LHCN-M2 (cell line): ENCODE measurements at regions not wholly inside any gene's neighbourhood (a gene's known extent, or its start where the extent isn't known, plus 50 kb on each side); places are given as distances from the start of the nearest gene placed in this dataset.

Experiments
- DNase-seq: peaks from one replicate; pipeline ENCODE4 v3.0.0-alpha.2; 2012; ENCODE audit warnings: low read depth

DNA sequence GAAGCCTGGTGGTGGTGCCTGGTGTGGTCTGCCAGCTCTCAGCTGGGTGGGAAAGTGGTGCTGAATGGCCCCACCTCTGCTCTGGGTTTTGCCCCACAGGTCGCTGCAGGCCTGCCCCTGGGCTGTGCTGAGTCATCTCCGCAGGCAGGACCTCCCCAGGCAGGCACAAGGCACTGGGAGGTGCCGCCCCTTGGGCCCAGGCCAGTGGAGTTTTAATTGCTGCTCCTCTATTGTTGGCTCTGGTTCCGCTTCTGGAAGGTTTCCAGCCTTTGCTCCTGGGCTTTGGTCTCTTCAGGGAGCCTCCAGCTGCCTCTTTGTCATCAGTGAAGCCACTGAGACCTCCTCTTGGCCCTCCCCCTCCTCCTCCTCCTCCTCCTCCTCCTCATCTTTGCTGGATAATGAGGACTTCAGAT is 180.3 kb upstream of the GRB10 start:
- peak; percentile 91 for DNase-seq

- peak; percentile 10 for DNase-seq
These were observed 179.7 kb upstream of the GRB10 start for GRCh38 chr7:50962281-50962883.

DNA sequence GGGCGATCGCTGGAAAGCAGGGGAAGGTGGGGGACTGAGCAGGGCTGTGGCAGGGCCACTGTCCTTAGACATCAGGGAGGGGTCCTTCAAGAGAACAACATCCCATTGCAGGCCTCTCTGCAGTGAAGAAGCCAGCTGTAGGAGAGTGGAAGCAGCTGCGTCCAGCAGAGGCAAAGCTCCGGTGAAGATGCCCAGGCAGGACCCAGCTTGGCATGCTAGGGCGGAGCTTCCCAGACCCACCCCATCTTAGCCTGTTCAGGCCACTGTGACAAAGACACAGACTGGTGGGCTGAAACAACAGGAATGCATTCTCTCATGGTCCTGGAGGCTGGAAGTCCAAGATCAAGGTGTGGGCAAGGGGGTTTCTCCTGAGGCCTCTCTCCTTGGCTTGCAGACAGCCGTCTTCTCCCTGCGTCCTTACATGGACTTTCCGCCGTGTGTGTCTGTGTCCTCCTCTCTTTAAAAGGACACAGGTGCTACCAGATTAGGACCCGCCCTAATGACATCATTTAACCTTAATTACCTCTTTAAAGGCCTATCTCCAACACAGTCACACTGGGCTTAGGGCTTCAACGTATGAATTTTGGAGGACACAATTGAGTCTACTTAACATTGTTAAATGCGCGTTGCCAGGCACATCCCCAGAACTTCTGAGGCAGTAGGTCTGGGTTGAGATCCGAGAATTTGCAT is 178.1 kb upstream of the GRB10 start:
- no peak for DNase-seq

GRCh38 chr7:50959991-50960390 is 177.3 kb upstream of the GRB10 start:
- DNase-seq: no peak

DNA sequence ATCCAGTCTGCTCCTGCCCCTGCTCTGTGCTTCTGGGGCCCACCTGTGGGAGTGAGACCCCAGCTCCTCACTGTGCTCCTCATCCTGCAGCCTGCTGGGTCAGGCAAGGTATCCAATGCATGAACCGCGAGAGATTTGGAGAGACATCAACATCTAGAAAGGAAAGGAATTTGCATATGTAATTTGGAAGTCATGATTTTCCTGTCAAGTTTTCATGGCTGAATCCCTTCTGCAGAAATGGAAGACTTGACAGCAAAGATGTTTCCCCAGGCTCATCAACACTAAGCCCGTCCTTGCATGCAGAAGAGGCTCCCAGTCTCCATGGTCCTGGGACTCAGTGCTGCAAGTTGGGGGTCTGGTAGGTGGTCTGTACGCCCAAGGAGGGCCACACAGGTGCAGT is 176.9 kb upstream of the GRB10 start:
- DNase-seq: no peak

GRCh38 chr7:50957855-50958254 is 175.2 kb upstream of the GRB10 start:
- no peak for DNase-seq

DNA sequence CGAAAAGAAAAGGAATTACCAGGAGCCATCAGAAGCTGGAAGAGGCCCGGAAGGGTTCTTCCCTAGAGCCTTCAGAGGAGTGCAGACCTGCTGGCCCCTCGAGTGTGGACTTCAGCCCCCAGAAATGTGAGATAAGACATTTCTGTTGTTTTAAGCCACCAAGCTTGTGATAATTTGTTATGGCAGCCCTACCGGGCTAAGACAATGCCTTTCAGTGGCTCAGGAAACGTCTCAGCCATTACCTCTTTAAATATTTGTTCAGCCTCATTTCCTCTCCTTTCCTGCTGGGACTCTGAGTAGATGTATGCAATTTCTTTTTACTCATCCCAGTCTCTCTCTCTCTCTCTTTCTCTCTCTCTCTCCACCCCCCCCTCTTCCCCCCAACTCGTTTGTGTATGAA is 174.7 kb upstream of the GRB10 start:
- DNase-seq: no peak

DNA sequence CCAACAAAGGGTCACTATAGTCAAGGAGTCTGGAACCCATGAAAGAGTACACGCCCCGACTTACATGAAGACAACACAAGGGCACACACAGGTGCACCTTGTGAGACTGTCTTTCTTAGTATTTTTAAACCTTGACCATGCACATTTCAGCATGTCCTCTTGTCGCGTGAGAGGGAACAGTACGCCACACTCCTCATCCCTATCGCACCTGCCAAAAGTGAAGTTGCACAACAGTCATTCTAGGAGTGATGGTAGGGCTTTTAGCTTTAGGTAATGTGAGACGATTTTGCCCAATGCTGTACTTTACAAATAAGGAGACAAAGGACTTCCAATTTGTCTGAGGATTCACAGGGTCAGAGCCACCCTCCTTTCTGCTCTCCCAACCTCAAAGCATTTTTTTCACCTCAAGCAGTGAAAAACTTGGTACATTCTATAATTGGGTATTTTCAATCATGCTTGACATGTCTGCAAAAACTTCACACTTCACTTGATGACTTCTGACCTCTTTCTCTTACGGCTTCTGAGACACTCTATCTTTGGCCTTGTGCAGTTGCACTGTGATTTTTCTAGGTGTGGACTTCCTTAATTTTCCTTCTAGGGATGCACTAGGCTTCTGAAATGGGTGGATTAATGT is 173.9 kb upstream of the GRB10 start:
- DNase-seq: no peak

DNA sequence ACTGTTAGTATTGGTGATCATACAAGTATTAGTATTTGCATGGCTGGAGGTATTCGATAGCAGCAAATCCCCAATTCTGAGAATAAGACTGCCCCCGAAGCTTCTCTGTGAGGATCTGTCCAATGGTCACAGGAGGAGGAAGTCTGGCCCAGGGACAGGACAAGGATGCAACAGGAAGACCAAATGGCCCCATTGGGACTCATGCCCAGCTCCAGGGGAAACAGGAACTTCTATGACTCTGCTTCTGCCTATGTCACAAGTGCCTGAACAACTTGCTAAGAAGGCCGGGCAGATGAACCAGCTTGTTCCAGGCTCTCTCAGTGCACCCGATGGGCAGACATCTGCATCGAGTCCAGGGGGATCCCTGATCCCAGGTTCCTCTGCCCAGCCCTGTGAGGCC is 172.0 kb upstream of the GRB10 start:
- DNase-seq: peak; percentile 8

DNA sequence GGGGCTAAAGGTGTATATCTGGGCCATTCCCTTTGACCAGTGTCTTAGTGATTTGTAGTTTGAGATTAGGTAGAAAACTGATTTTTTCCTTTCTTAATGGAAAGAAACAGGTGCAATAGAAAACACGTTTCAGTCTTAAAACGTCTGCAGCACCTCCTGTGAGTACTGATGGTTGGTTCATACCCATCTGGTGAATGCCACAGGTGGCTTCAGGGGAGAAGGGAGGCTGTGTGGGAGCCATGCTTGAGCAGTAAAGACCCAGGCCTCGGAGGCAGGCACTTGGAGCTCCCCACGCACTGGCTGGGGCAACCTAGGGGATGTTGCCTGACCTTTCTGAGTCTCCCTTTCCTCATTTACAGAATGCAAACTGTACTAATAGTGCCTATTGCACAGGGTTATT is 171.5 kb upstream of the GRB10 start:
- no peak for DNase-seq

DNA sequence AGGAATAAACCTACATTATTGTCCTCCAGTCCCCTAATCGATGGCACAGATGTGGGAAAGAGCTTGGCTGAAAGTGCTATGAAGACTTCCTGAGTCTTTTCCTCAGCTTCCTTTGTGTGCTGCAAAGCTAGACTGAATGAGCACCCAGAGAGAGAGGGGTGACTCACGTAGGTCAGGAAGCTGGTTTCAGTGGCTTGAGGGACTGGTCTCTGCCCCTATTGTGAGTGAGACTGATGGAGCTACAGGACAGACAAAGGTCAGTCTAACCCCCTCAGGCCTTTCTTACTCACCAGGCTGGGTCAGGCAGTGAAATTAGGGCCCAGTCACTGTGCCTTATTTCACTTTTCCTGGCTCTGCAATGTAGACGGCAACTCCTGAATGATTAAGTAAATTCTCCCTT is 171.1 kb upstream of the GRB10 start:
- peak; percentile 86 for DNase-seq

- peak; percentile 36 for DNase-seq
These were observed 170.6 kb upstream of the GRB10 start for GRCh38 chr7:50953303-50953702.

DNA sequence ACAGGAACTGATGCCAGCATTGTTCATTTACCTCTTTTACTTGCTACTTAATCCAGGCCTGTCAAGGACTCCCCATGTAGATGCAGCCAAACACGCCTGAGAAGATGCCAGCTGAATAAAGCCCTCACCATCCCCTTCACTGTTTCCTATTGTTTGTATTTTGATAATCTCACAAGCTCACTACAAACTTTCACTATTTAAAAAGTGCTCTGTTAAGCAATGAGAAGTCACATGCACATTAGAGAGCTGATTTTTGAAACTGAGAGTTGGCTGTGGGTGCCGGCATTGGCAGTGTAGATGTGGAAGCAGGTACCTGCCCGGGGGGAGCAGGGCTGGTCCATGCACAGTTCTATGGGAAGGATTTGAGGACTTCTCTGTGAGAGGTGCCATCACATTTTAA is 169.8 kb upstream of the GRB10 start:
- DNase-seq: no peak

DNA sequence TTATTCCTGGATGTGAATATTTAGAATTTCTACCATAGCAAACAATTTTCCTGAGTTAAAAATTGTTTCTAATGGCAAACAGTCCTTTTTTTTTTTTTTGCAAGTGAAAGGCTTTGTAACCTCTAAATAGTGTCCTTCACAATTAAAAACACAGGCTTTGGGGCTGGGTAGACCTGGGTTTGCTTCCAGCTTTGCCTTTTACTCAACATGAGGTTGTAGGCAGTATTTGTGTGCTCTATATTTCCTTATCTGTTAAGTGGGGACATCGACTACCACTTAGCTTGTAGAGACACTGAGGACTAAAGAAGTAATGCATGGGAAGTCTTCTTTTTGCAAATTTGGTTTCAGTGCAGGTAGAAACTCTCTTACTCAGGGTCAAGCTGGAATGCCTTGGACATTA is 169.4 kb upstream of the GRB10 start:
- no peak for DNase-seq

GRCh38 chr7:50943482-50943881 is 160.8 kb upstream of the GRB10 start:
- DNase-seq: no peak

GRCh38 chr7:50941525-50941924 is 158.8 kb upstream of the GRB10 start:
- peak; percentile 7 for DNase-seq

DNA sequence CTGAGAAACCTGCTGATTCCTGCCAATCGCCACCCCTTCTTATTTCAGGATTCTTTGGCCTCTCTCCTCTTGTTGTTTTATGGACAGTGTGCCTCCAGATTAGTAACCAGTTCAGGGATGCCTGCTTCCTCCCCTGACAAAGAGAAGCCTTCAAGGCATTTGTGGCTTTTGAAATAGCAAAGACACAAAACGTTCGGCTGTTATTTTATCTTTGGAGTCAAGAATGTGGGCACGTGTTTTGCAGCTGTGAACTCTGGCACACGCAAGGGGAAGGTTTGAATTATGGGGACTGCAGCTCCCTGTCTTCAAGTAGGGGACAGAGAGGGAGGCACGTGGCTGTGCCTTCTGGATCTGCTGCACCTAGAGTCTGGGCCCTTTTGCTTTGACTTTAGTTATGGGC is 157.9 kb upstream of the GRB10 start:
- peak; percentile 88 for DNase-seq

- peak; percentile 100 for DNase-seq
These were observed 156.3 kb upstream of the GRB10 start for GRCh38 chr7:50939021-50939420.

GRCh38 chr7:50937727-50938126 is 155.0 kb upstream of the GRB10 start:
- DNase-seq: peak; percentile 49

DNA sequence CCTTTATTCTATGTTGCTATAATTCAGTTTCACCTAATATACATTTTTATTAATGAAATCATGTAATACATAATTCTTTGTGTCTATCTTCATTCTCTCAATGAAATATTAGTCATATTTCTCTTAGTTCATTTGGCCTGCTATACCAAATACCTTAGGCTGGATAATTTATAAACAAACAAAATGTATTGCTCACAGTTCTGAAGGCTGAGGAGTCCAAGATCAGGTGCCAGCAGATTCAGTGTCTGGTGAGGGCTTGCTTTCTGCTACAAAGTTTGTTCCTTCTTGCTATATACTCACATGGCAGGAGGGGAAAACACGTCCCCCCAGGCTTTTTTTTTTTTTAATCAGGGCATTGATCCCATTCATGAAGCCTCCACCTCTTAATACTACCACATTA is 143.4 kb upstream of the GRB10 start:
- no peak for DNase-seq

DNA sequence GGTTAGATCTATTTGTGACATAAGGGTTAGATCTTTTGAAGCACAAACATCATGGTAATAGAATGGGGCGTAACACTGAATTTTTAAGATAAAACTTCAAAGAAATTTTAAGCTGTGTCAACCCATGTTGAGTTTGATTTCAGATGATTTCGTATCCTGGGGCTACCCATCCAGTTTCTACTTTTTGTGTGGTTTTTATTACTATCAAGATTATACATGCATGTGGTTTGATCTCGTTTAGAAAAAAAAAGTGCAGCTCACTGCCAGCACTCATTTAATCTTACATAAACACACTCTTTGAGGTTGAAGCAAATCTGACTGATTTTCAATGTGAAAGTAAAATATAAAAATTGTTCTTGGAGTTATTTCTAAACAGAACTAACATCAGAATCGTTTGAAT is 140.8 kb upstream of the GRB10 start:
- no peak for DNase-seq

GRCh38 chr7:50921114-50921813 is 138.6 kb upstream of the GRB10 start:
- no peak for DNase-seq
